ENCODE measurements at regions not wholly inside any gene's neighbourhood (a gene's known extent, or its start where the extent isn't known, plus 50 kb on each side); places are given as distances from the start of the nearest gene placed in this dataset.

DNA sequence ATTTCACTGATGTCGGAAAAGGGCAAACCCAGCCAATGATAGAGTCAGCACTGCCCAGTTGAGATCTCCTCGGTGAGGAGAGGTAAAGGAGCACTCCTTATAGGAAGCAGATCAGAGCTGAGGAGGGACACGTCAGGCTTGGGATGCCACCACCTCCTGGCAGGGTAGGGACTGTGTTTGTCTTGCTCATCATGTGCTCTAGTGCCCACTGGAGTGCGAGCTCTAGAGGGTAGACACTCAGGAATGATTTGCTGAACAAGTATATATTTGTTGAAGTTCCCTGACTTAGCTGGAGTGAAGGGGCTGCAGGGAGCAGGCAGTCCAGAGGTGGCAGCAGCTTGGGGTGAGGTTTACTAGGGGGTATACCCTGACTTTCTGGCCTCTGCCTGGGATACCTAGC lies 146.5 kb downstream of the NOC3L start:
- TF ChIP-seq, protein P1, sequence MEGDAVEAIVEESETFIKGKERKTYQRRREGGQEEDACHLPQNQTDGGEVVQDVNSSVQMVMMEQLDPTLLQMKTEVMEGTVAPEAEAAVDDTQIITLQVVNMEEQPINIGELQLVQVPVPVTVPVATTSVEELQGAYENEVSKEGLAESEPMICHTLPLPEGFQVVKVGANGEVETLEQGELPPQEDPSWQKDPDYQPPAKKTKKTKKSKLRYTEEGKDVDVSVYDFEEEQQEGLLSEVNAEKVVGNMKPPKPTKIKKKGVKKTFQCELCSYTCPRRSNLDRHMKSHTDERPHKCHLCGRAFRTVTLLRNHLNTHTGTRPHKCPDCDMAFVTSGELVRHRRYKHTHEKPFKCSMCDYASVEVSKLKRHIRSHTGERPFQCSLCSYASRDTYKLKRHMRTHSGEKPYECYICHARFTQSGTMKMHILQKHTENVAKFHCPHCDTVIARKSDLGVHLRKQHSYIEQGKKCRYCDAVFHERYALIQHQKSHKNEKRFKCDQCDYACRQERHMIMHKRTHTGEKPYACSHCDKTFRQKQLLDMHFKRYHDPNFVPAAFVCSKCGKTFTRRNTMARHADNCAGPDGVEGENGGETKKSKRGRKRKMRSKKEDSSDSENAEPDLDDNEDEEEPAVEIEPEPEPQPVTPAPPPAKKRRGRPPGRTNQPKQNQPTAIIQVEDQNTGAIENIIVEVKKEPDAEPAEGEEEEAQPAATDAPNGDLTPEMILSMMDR (IDR thresholded peaks at IDR 0.05 in 4 of 5, conservative IDR thresholded peaks at IDR 0.05 in 1 of 5), result no peak
- TF ChIP-seq POLR2A (IDR thresholded peaks at IDR 0.05), result no peak
